GM23338 (cell line): ENCODE measurements at regions not wholly inside any gene's neighbourhood (a gene's known extent, or its start where the extent isn't known, plus 50 kb on each side); places are given as distances from the start of the nearest gene placed in this dataset.

Source experiments
- ATAC-seq: fragments of 200-7000 bp; cut with Tn5 transposase; 3 replicates; pipeline ENCODE4 v1.9.1; 2020
- DNase-seq: peaks from one replicate; pipeline ENCODE4 v3.0.0-alpha.2; 2015; ENCODE audit warnings: low spot score
- H2AFZ ChIP-seq: fragments of 200-600 bp; sonication (generic); 2 replicates; pipeline ENCODE4 v1.8.0; 2016; ENCODE audit warnings: antibody characterized with exemption, mild to moderate bottlenecking, moderate library complexity
- H3F3A ChIP-seq: fragments of 200-600 bp; sonication (generic); replicated peaks from 2 replicates; pipeline ENCODE4 v1.8.0; 2017; ENCODE audit warnings: antibody characterized with exemption, mixed run types, low read depth
- H3K27ac ChIP-seq: fragments of 200-600 bp; sonication (generic); 2 replicates; pipeline ENCODE4 v1.6.1; 2016; ENCODE audit warnings: low read depth
- H3K27me3 ChIP-seq: fragments of 200-600 bp; sonication (generic); 2 replicates; pipeline ENCODE4 v1.8.0; 2016; ENCODE audit warnings: mild to moderate bottlenecking, mixed run types, moderate library complexity; ENCODE audit not compliant: insufficient read depth
- H3K36me3 ChIP-seq: fragments of 200-600 bp; sonication (generic); 2 replicates; pipeline ENCODE4 v1.8.0; 2016; ENCODE audit warnings: mild to moderate bottlenecking; ENCODE audit not compliant: insufficient read depth
- H3K4me1 ChIP-seq: fragments of 200-600 bp; sonication (generic); 2 replicates; pipeline ENCODE4 v1.8.0; 2016; ENCODE audit warnings: mild to moderate bottlenecking, moderate library complexity; ENCODE audit not compliant: insufficient read depth
- H3K4me2 ChIP-seq: fragments of 200-600 bp; sonication (generic); 2 replicates; pipeline ENCODE4 v1.7.1; 2017; ENCODE audit warnings: mixed run types
- H3K4me3 ChIP-seq: fragments of 200-600 bp; sonication (generic); 2 replicates; pipeline ENCODE4 v1.6.1; 2016; ENCODE audit warnings: mixed run types
- H3K79me2 ChIP-seq: fragments of 200-600 bp; sonication (generic); replicated peaks from 2 replicates; pipeline ENCODE4 v1.8.0; 2017; ENCODE audit warnings: mild to moderate bottlenecking; ENCODE audit not compliant: insufficient read depth
- H3K9me2 ChIP-seq: fragments of 200-600 bp; sonication (generic); 2 replicates; pipeline ENCODE4 v1.8.0; 2017; ENCODE audit not compliant: insufficient read depth
- H4K20me1 ChIP-seq: fragments of 200-600 bp; sonication (generic); replicated peaks from 2 replicates; pipeline ENCODE4 v1.8.0; 2017; ENCODE audit warnings: mild to moderate bottlenecking; ENCODE audit not compliant: insufficient read depth
- H3K27ac Mint-ChIP-seq: 2 replicates; pipeline ENCODE4 v1.8.0; 2020; ENCODE audit warnings: inconsistent platforms, mild to moderate bottlenecking, moderate library complexity, mixed read lengths
- H3K27me3 Mint-ChIP-seq: 3 replicates; pipeline ENCODE4 v1.8.0; 2022; ENCODE audit warnings: low read depth, mild to moderate bottlenecking, moderate library complexity, mixed read lengths, inconsistent platforms; ENCODE audit not compliant: insufficient read depth, poor library complexity
- H3K36me3 Mint-ChIP-seq: 3 replicates; pipeline ENCODE4 v1.8.0; 2021; ENCODE audit warnings: low read depth, mild to moderate bottlenecking, inconsistent platforms, moderate library complexity, mixed read lengths
- H3K4me1 Mint-ChIP-seq: 3 replicates; pipeline ENCODE4 v1.8.0; 2020; ENCODE audit warnings: mild to moderate bottlenecking, inconsistent platforms, mixed read lengths
- H3K4me3 Mint-ChIP-seq: 3 replicates; pipeline ENCODE4 v1.8.0; 2021; ENCODE audit warnings: moderate library complexity, mild to moderate bottlenecking, inconsistent platforms, mixed read lengths
- H3K9me3 Mint-ChIP-seq: 3 replicates; pipeline ENCODE4 v1.8.0; 2020; ENCODE audit warnings: moderate library complexity, mild to moderate bottlenecking, inconsistent platforms, mixed read lengths
- CREB1 ChIP-seq: fragments of 250-450 bp; sonication (Bioruptor Pico); IDR thresholded peaks from 2 replicates; pipeline ENCODE4 v1.5.0; 2020; ENCODE audit warnings: low read depth, mild to moderate bottlenecking, moderate library complexity
- EZH2 ChIP-seq: fragments of 200-600 bp; sonication (generic); IDR thresholded peaks from one replicate; pipeline ENCODE4 v1.8.0; 2017; ENCODE audit warnings: antibody characterized with exemption, mild to moderate bottlenecking, low read depth; ENCODE audit not compliant: unreplicated experiment
- EZH2phosphoT487 ChIP-seq: fragments of 200-600 bp; sonication (generic); IDR thresholded peaks from one replicate; pipeline ENCODE4 v1.8.1; 2018; ENCODE audit warnings: antibody characterized with exemption; ENCODE audit not compliant: unreplicated experiment
- JUNB ChIP-seq: IDR thresholded peaks from one replicate; pipeline ENCODE4 v1.6.1; 2016; ENCODE audit warnings: antibody characterized with exemption; ENCODE audit not compliant: unreplicated experiment
- NANOG ChIP-seq: IDR thresholded peaks from 2 replicates; pipeline ENCODE4 v1.6.1; 2016; ENCODE audit warnings: antibody characterized with exemption, borderline replicate concordance
- POLR2AphosphoS5 ChIP-seq: IDR thresholded peaks from 2 replicates; pipeline ENCODE4 v1.6.1; 2016; ENCODE audit warnings: antibody characterized with exemption, low read depth
- STAT1 ChIP-seq: IDR thresholded peaks from one replicate; pipeline ENCODE4 v1.6.1; 2016; ENCODE audit warnings: antibody characterized with exemption; ENCODE audit not compliant: unreplicated experiment
- ZNF114 ChIP-seq: fragments of 250-450 bp; sonication (Bioruptor Pico); IDR thresholded peaks from 2 replicates; pipeline ENCODE4 v1.5.0; 2020; ENCODE audit warnings: mild to moderate bottlenecking, moderate library complexity
- ZNF331 ChIP-seq: fragments of 250-450 bp; sonication (Bioruptor Pico); IDR thresholded peaks from 2 replicates; pipeline ENCODE4 v1.5.0; 2020; ENCODE audit warnings: low read depth, mild to moderate bottlenecking, moderate library complexity
- TF ChIP-seq, protein P1 (sequence below): IDR thresholded peaks from one replicate; pipeline ENCODE4 v1.6.1; 2018; ENCODE audit warnings: antibody characterized with exemption; ENCODE audit not compliant: unreplicated experiment
- TF ChIP-seq, protein P2 (sequence below), 2 experiments: fragments of 200-600 bp in 1 of 2; sonication (generic) in 1 of 2; conservative IDR thresholded peaks; 2 replicates each; pipeline versions ENCODE4 v1.5.1 to v1.6.1; 2016 to 2017; ENCODE audit warnings: antibody characterized with exemption in 2 of 2, low read depth in 2 of 2, mild to moderate bottlenecking in 2 of 2, moderate library complexity in 1 of 2
- TF ChIP-seq, protein P3 (sequence below): IDR thresholded peaks from 2 replicates; pipeline ENCODE4 v1.6.1; 2016; ENCODE audit warnings: antibody characterized with exemption
- TF ChIP-seq, protein P4 (sequence below): fragments of 250-450 bp; sonication (Bioruptor Pico); IDR thresholded peaks from 2 replicates; pipeline ENCODE4 v1.5.0; 2020; ENCODE audit warnings: mild to moderate bottlenecking, moderate library complexity

DNA sequence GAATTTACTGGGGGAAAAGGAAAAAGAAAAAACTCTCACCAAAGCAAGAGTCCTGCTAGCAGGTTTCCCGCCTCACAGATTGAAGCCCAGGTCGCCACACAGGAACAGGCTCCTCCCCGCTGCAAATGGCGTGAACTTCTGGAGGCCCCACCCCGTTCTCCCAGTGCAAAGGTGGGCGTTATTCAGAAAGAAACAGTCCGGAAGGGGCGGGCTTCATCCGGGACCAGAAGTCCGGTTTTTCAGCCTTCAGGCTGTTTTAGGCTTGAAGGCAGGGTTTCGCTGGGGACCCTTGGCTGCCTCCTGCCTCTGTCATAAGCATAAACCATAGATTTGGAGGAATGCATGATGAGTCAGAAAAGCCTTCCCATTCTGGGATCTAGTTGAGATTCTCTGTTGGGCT lies 148.3 kb upstream of the POU2AF2 start:
- Mint-ChIP-seq H3K27ac (peak overlapping the region; percentile 12; the same call in 1 of the 2 replicates), H3K36me3 (no peaks in the 10 kb centered on the region), H3K4me3 (no peak overlapping the region), H3K4me1 (peaks cover 3% of the 10 kb centered on the region; the same call in 2 of the 3 replicates), H3K9me3 (no peaks in the 10 kb centered on the region), H3K27me3 (no peaks in the 10 kb centered on the region)
- no peaks in the 10 kb centered on the region for H4K20me1 ChIP-seq
- H2AFZ ChIP-seq: peak overlapping the region; percentile 49
- no peak for TF ChIP-seq EZH2
- TF ChIP-seq NANOG: no peak
- TF ChIP-seq STAT1: no peak
- TF ChIP-seq CREB1 (CRISPR knock-in tag): no peak
- TF ChIP-seq, protein P1, sequence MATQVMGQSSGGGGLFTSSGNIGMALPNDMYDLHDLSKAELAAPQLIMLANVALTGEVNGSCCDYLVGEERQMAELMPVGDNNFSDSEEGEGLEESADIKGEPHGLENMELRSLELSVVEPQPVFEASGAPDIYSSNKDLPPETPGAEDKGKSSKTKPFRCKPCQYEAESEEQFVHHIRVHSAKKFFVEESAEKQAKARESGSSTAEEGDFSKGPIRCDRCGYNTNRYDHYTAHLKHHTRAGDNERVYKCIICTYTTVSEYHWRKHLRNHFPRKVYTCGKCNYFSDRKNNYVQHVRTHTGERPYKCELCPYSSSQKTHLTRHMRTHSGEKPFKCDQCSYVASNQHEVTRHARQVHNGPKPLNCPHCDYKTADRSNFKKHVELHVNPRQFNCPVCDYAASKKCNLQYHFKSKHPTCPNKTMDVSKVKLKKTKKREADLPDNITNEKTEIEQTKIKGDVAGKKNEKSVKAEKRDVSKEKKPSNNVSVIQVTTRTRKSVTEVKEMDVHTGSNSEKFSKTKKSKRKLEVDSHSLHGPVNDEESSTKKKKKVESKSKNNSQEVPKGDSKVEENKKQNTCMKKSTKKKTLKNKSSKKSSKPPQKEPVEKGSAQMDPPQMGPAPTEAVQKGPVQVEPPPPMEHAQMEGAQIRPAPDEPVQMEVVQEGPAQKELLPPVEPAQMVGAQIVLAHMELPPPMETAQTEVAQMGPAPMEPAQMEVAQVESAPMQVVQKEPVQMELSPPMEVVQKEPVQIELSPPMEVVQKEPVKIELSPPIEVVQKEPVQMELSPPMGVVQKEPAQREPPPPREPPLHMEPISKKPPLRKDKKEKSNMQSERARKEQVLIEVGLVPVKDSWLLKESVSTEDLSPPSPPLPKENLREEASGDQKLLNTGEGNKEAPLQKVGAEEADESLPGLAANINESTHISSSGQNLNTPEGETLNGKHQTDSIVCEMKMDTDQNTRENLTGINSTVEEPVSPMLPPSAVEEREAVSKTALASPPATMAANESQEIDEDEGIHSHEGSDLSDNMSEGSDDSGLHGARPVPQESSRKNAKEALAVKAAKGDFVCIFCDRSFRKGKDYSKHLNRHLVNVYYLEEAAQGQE: no peak
- TF ChIP-seq EZH2phosphoT487: no peak
- TF ChIP-seq, protein P2, sequence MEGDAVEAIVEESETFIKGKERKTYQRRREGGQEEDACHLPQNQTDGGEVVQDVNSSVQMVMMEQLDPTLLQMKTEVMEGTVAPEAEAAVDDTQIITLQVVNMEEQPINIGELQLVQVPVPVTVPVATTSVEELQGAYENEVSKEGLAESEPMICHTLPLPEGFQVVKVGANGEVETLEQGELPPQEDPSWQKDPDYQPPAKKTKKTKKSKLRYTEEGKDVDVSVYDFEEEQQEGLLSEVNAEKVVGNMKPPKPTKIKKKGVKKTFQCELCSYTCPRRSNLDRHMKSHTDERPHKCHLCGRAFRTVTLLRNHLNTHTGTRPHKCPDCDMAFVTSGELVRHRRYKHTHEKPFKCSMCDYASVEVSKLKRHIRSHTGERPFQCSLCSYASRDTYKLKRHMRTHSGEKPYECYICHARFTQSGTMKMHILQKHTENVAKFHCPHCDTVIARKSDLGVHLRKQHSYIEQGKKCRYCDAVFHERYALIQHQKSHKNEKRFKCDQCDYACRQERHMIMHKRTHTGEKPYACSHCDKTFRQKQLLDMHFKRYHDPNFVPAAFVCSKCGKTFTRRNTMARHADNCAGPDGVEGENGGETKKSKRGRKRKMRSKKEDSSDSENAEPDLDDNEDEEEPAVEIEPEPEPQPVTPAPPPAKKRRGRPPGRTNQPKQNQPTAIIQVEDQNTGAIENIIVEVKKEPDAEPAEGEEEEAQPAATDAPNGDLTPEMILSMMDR (conservative IDR thresholded peaks at IDR 0.05; ENCODE audit: low read depth in 2 of 2): no peak
- no peak for TF ChIP-seq POLR2AphosphoS5
- no peak for TF ChIP-seq JUNB
- TF ChIP-seq, protein P3, sequence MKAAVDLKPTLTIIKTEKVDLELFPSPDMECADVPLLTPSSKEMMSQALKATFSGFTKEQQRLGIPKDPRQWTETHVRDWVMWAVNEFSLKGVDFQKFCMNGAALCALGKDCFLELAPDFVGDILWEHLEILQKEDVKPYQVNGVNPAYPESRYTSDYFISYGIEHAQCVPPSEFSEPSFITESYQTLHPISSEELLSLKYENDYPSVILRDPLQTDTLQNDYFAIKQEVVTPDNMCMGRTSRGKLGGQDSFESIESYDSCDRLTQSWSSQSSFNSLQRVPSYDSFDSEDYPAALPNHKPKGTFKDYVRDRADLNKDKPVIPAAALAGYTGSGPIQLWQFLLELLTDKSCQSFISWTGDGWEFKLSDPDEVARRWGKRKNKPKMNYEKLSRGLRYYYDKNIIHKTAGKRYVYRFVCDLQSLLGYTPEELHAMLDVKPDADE: no peak
- TF ChIP-seq, protein P4, sequence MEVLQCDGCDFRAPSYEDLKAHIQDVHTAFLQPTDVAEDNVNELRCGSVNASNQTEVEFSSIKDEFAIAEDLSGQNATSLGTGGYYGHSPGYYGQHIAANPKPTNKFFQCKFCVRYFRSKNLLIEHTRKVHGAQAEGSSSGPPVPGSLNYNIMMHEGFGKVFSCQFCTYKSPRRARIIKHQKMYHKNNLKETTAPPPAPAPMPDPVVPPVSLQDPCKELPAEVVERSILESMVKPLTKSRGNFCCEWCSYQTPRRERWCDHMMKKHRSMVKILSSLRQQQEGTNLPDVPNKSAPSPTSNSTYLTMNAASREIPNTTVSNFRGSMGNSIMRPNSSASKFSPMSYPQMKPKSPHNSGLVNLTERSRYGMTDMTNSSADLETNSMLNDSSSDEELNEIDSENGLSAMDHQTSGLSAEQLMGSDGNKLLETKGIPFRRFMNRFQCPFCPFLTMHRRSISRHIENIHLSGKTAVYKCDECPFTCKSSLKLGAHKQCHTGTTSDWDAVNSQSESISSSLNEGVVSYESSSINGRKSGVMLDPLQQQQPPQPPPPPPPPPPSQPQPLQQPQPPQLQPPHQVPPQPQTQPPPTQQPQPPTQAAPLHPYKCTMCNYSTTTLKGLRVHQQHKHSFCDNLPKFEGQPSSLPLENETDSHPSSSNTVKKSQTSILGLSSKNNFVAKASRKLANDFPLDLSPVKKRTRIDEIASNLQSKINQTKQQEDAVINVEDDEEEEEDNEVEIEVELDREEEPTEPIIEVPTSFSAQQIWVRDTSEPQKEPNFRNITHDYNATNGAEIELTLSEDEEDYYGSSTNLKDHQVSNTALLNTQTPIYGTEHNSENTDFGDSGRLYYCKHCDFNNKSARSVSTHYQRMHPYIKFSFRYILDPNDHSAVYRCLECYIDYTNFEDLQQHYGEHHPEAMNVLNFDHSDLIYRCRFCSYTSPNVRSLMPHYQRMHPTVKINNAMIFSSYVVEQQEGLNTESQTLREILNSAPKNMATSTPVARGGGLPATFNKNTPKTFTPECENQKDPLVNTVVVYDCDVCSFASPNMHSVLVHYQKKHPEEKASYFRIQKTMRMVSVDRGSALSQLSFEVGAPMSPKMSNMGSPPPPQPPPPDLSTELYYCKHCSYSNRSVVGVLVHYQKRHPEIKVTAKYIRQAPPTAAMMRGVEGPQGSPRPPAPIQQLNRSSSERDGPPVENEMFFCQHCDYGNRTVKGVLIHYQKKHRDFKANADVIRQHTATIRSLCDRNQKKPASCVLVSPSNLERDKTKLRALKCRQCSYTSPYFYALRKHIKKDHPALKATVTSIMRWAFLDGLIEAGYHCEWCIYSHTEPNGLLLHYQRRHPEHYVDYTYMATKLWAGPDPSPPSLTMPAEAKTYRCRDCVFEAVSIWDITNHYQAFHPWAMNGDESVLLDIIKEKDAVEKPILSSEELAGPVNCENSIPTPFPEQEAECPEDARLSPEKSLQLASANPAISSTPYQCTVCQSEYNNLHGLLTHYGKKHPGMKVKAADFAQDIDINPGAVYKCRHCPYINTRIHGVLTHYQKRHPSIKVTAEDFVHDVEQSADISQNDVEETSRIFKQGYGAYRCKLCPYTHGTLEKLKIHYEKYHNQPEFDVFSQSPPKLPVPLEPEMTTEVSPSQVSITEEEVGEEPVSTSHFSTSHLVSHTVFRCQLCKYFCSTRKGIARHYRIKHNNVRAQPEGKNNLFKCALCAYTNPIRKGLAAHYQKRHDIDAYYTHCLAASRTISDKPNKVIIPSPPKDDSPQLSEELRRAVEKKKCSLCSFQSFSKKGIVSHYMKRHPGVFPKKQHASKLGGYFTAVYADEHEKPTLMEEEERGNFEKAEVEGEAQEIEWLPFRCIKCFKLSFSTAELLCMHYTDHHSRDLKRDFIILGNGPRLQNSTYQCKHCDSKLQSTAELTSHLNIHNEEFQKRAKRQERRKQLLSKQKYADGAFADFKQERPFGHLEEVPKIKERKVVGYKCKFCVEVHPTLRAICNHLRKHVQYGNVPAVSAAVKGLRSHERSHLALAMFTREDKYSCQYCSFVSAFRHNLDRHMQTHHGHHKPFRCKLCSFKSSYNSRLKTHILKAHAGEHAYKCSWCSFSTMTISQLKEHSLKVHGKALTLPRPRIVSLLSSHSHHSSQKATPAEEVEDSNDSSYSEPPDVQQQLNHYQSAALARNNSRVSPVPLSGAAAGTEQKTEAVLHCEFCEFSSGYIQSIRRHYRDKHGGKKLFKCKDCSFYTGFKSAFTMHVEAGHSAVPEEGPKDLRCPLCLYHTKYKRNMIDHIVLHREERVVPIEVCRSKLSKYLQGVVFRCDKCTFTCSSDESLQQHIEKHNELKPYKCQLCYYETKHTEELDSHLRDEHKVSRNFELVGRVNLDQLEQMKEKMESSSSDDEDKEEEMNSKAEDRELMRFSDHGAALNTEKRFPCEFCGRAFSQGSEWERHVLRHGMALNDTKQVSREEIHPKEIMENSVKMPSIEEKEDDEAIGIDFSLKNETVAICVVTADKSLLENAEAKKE (CRISPR knock-in tag): no peak
- no peak for TF ChIP-seq ZNF331
- TF ChIP-seq ZNF114 (CRISPR knock-in tag): no peak
- no peaks in the 10 kb centered on the region for H3F3A ChIP-seq
- H3K36me3 ChIP-seq: no peaks in the 10 kb centered on the region
- no peaks in the 10 kb centered on the region for H3K27me3 ChIP-seq
- ATAC-seq (peak; percentile 50; the same call in 2 of the 3 replicates), DNase-seq (peak; percentile 56)
- 0 out of 2 replicates have a peak, but pooled peaks cover 14% of the 10 kb centered on the region for H3K9me2 ChIP-seq
- H3K4me1 ChIP-seq: no peaks in the 10 kb centered on the region
- H3K79me2 ChIP-seq: no peaks in the 10 kb centered on the region
- H3K4me2 ChIP-seq: no peak overlapping the region
- no peak overlapping the region for H3K27ac ChIP-seq
- H3K4me3 ChIP-seq: no peak overlapping the region
